Left ventricle myocardium inferior (tissue), 1 donor: ENCODE measurements at regions not wholly inside any gene's neighbourhood (a gene's known extent, or its start where the extent isn't known, plus 50 kb on each side); places are given as distances from the start of the nearest gene placed in this dataset.

ENCODE experiments used
- DNase-seq: peaks from one replicate; pipeline ENCODE4 v3.0.0-alpha.2; 2020
- H3K27ac ChIP-seq: fragments of 200-600 bp; replicated peaks from 2 replicates; pipeline ENCODE4 v1.8.0; 2021
- H3K27me3 ChIP-seq: fragments of 200-600 bp; 2 replicates; pipeline ENCODE4 v1.8.0; 2021; ENCODE audit warnings: low read depth
- H3K36me3 ChIP-seq: fragments of 200-600 bp; 2 replicates; pipeline ENCODE4 v1.8.0; 2021
- H3K4me1 ChIP-seq: fragments of 200-600 bp; 2 replicates; pipeline ENCODE4 v1.8.0; 2021
- H3K4me3 ChIP-seq: fragments of 200-600 bp; 2 replicates; pipeline ENCODE4 v1.8.0; 2021; ENCODE audit warnings: mild to moderate bottlenecking, moderate library complexity
- H3K9me3 ChIP-seq: fragments of 200-600 bp; replicated peaks from 2 replicates; pipeline ENCODE4 v1.8.0; 2021
- intact Hi-C: fragments of 100-400 bp; cut with micrococcal nuclease; formaldehyde crosslinking; loops from one replicate; pipeline ENCODE4 v1.11.0; 2022
- TF ChIP-seq, protein P1 (sequence below): fragments of 200-600 bp; IDR thresholded peaks from 2 replicates; pipeline ENCODE4 v1.8.0; 2021; ENCODE audit warnings: antibody characterized with exemption, mild to moderate bottlenecking, borderline replicate concordance
- donor health status: DM: no; HTN: yes; CAD: no; lungs with severe emphysema.

DNA sequence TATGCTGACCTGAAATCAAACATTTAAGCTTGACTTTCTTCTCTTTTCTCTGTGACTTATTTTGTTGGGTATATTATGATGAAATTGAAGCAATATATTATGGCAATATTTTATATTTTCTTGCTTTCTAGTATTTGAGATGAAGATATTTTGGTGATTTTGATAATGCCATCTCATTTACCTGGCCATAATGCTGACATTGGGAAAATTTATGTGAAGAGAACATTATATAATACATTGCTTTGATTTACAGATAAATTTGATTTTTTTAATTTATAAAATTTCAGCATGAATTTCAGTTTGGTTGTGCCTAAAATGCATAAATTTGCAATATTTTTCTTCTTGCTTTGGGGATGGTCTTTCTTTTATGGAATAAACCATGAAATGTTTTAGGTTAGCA is 1413.7 kb upstream of the TMEFF2 start:
- intact Hi-C loops: no loop called here
- Histone ChIP-seq H3K27me3 (no peaks in the 10 kb centered on the region), H3K36me3 (no peaks in the 10 kb centered on the region), H3K9me3 (peaks cover 16% of the 10 kb centered on the region), H3K27ac (no peak overlapping the region), H3K4me1 (no peaks in the 10 kb centered on the region), H3K4me3 (no peak overlapping the region)
- TF ChIP-seq, protein P1, sequence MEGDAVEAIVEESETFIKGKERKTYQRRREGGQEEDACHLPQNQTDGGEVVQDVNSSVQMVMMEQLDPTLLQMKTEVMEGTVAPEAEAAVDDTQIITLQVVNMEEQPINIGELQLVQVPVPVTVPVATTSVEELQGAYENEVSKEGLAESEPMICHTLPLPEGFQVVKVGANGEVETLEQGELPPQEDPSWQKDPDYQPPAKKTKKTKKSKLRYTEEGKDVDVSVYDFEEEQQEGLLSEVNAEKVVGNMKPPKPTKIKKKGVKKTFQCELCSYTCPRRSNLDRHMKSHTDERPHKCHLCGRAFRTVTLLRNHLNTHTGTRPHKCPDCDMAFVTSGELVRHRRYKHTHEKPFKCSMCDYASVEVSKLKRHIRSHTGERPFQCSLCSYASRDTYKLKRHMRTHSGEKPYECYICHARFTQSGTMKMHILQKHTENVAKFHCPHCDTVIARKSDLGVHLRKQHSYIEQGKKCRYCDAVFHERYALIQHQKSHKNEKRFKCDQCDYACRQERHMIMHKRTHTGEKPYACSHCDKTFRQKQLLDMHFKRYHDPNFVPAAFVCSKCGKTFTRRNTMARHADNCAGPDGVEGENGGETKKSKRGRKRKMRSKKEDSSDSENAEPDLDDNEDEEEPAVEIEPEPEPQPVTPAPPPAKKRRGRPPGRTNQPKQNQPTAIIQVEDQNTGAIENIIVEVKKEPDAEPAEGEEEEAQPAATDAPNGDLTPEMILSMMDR: no peak
- no peak for DNase-seq

DNA sequence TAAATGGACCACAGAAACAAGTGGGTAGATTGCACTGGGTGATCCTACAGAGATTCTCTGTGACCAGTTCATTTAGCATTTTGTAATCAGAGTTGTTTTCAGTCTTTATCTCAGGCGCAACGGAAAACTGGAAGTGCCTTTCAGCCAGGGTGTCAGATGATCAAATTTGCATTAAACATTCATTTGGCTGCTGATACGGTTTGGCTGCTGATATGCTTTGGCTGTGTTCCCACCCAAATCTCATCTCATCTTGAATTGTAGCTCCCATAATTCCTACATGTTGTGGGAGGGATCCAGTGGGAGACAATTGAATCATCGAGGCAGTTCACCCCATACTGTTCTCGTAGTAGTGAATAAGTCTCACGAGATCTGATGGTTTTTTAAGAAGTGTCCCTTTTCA is 1396.1 kb upstream of the TMEFF2 start:
- Histone ChIP-seq H3K9me3 (peaks cover 59% of the 10 kb centered on the region), H3K36me3 (no peaks in the 10 kb centered on the region), H3K27me3 (no peaks in the 10 kb centered on the region), H3K4me1 (no peaks in the 10 kb centered on the region), H3K27ac (no peak overlapping the region), H3K4me3 (no peak overlapping the region)
- TF ChIP-seq, protein P1: no peak
- DNase-seq: no peak
- intact Hi-C loops: no loop called here

DNA sequence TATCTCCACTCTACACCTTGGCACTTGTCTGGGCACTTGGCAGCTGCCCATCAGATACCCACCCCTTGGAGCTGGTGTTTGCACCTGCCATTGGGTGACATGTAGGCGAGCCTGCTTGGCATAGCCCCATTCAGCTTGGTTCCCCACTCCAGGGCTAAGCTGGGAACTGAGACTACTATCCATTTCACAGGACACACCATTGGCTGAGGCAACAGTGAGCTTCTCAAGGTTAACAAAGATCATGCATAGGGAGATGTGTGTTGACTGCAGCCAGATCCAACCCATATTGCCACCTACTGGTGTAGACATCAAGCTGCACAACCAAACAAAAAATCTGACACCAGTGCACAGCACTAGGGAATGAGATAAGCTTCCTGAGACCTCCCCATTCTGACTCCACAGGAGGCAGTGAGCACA is 1389.8 kb upstream of the TMEFF2 start:
- intact Hi-C loops: no loop called here
- Histone ChIP-seq H3K9me3 (peaks cover 41% of the 10 kb centered on the region), H3K4me3 (no peak overlapping the region), H3K27ac (no peak overlapping the region), H3K4me1 (no peaks in the 10 kb centered on the region), H3K27me3 (no peaks in the 10 kb centered on the region), H3K36me3 (no peaks in the 10 kb centered on the region)
- TF ChIP-seq, protein P1: no peak
- no peak for DNase-seq

DNA sequence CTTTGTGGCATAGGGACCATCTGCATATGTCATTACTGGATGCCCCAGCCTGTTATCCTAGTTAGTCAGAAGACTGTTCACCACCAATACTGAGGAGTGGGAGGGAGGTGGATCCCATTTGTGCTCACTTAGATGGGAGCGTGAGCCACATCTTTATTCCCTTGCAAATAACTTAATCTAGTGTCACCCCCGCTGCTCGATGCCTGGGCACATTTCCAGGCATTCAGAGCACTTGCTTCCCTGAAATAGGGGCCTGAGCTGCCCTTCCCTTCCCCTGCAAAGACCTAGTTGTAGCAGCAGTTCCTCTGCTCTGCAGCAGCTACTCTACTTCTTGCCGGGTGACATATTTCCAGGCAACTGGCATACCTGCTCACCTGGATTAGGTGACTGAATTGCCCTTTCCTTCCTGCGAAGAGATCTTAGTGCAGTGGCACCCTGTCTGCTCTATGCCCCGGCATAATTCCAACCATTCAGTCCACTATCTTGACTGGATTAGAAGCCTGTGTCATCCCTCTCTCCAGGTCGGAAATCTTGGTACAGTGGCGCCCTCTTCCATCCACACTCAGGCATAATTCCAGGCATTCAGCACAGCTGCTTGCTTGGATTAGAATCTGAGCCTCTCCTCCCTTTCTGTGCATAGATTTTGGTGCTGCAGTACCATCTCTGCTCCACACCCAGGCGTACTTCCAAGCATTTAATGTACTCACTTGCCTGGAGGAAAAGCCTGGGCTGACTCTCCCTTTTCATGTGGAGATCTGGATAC is 1389.1 kb upstream of the TMEFF2 start:
- Histone ChIP-seq H3K27me3 (no peaks in the 10 kb centered on the region), H3K36me3 (no peaks in the 10 kb centered on the region), H3K9me3 (peaks cover 43% of the 10 kb centered on the region), H3K27ac (no peak overlapping the region), H3K4me1 (no peaks in the 10 kb centered on the region), H3K4me3 (no peak overlapping the region)
- TF ChIP-seq, protein P1: no peak
- intact Hi-C loops: no loop called here
- DNase-seq: no peak

DNA sequence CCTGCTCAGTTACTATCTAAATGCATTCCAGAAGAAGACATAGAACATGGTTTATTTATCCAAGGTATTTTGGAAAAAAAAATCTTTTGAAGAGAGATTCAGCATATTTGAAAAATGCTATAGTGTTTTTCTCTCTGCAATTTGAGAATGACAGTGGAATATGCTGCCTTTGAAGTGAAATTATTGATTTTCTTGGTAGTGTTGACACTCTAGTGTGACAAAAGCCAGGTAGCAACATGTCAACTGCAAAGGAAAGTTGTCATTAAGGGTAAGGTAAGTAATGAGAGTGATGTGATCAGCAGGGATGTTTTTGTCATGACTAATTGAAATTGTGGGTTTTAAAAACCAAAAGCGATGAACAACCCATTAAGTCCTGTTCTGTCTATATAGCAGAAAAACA is 1387.1 kb upstream of the TMEFF2 start:
- DNase-seq: no peak
- H3K36me3 ChIP-seq: no peaks in the 10 kb centered on the region
- H3K27me3 ChIP-seq: no peaks in the 10 kb centered on the region
- TF ChIP-seq, protein P1: no peak
- no peak overlapping the region for H3K27ac ChIP-seq
- H3K9me3 ChIP-seq: peaks cover 40% of the 10 kb centered on the region
- no peaks in the 10 kb centered on the region for H3K4me1 ChIP-seq
- no peak overlapping the region for H3K4me3 ChIP-seq
- intact Hi-C loops: no loop called here
